GM19328 (cell line): ENCODE measurements at regions not wholly inside any gene's neighbourhood (a gene's known extent, or its start where the extent isn't known, plus 50 kb on each side); places are given as distances from the start of the nearest gene placed in this dataset.
"Not testable (repeated sequence)": the region's sequence is repeated elsewhere in the genome, so short reads cannot be mapped to it uniquely, and the experiment has no call there.

Experiments
- ATAC-seq: cut with Tn5 transposase; IDR thresholded peaks from one replicate; pipeline ENCODE4 v1.9.1; 2021; ENCODE audit warnings: mild to moderate bottlenecking, moderate library complexity; ENCODE audit not compliant: unreplicated experiment

DNA sequence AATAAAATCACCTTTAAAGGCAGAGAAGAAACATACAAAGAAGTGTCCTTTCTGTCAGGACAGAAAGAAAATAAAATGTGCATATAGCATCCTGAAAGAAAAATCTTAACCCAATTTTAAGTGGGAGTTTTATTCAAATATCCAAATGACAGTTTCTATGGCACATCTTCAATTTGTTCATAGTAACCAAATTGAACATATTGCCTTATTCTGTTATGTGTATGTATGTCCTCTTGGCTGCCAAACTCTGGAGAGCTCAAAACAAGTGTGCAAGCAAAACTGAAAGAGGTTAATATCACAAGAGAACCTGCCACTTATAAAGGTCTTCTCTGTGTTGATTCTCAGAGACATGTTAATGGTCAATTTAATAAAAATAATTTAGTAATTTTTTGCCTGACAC is 334.7 kb downstream of the BCKDHB start:
- ATAC-seq = no peak

DNA sequence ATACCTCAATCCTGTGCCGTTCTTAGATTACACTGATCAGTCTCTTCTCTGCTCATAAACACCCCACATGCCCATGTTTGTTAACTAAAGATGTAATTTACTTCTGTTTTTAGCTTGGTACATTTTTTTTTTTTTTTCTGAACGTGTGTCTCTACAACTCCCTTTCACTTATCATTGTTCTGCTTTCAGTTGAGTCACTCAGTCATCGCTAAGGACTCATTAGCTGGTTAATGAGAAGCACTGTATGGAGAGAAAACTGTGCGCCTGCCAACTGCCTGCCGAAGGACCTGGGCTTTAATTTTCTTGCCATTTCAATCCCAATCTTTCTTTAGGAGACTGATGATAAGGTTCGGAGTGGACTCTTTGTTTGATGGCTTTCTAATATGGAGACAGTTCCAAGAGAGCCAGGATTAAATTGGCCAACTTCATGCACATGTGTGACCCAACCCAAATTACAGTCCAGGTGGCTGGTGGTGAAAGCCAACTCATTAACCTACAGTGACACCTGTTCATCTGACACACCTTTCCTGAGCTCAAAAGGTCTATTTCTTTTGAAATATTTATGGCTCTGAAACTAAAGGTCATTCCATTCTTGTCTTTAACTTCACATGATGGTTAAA is 334.1 kb downstream of the BCKDHB start:
- no peak for ATAC-seq

DNA sequence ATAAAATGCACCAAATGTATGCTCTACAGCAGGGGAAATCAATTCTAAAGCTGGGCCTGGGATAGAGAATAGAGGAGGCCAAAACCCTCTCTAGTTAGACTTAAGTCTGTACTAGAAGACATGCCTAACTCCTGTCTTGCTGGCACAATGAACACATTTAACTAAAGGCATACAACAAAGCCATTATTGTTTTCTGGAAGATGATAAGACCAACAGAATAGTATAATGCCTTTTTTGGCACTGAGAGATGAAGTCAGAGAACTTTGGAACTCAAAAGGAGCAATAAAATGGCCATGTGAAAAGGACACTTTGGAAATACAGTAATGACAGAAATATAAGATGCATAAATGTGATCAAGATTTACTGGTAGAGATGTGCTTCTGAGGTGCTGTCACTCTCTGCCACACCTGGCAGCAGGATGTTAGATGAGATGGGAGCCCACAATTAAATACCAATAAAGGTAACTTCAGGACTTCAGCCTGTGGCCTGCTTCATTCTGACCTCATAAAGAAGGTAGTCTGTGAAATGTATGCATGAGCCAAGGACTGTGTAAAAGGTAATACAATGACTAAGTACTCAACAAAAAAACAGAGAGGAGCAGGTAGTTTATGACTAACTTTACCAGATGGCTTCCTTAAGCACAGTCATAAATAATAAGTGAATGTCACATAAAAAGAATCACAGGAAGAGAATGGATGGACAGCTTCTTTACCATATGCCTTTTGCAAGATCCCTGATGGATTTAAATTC is 333.4 kb downstream of the BCKDHB start:
- ATAC-seq = no peak

DNA sequence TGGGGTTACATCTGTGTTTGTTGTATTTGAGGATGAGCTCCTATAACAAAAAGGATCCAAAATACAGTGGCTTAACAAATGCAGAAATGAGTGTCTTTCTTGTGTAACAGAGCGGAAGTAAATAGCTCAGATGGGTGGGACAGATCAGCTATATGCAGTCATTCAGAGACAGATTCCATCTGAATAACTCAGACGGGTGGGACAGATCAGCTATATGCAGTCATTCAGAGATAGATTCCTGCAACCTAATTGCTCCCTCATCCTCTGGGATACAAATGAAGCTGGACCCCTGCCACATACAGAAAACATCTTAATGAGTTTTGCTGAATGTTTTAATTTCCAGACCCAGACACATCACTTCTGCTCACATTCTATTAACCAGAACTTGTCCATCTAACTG is 332.3 kb downstream of the BCKDHB start:
- no peak for ATAC-seq

DNA sequence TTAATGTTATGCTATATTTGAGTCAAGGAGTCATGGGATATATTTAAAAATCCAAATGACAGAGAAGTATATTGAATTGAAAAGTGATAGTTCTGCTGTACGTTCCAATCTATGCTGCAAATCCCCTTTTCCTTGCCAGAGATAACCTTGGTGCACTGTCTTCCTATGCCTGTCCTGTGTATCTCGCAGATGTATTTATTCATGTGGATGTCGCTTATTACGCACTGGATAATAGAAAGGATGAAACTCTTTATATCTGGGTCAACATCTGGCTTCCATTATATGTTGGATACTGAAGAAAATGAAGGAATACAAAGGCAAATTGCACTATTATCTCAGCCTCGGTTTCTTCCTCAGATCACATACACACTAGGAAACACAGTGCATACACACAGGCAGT is 331.3 kb downstream of the BCKDHB start:
- no peak for ATAC-seq

DNA sequence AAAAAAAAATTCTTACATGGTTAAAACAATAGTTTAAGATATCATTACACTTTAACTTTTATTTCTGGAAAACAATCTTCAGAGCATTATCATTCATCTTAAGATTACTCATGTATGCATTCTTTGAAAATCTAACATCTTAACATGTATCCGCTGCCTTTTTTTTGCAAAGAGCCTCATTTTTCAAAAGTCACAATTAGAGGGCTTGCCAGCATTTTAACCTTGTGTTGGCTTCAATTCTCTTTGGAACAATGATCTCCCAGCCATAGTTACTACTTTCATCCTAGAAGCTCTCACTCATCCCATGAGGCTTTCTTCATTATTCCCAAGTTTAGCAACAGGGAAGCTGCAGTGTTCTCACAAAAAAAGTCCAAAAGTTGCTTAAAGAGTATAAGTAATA is 330.8 kb downstream of the BCKDHB start:
- no peak for ATAC-seq

DNA sequence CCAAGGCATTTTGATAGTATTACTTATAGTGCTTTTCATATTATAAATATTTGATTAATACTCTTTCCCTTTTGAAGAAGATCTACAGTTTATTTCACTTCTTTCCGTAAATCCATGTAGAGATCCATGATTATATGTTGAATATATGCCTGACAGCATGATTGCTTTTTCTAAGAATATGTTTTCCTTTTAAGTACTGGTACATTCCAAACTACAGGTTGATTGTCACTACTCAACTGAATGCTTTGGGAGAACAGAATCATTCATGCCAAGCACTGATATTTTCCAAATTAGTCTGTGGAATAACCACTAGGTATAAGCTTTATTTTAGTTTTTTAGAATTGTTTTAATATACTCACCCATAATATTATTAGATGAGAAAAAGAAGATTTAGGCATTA is 330.2 kb downstream of the BCKDHB start:
- ATAC-seq = no peak

DNA sequence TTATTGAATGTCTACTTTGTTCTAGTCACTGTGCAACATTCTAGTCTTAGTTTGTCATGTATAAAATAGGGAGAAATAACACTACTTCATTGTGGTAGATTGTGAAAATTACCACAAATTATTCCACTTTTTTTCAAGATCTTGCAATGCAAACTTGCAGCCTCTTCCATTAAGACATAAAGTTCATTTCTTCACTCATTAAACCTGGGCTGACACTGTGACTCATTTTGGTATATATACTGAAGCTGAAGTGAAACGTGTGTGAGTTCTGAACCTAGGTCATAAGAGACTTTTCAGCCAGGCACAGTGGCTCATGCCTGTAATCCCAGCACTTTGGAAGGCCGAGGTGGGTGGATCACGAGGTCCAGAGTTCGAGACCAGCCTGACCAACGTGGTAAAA is 329.0 kb downstream of the BCKDHB start:
- ATAC-seq = no peak

DNA sequence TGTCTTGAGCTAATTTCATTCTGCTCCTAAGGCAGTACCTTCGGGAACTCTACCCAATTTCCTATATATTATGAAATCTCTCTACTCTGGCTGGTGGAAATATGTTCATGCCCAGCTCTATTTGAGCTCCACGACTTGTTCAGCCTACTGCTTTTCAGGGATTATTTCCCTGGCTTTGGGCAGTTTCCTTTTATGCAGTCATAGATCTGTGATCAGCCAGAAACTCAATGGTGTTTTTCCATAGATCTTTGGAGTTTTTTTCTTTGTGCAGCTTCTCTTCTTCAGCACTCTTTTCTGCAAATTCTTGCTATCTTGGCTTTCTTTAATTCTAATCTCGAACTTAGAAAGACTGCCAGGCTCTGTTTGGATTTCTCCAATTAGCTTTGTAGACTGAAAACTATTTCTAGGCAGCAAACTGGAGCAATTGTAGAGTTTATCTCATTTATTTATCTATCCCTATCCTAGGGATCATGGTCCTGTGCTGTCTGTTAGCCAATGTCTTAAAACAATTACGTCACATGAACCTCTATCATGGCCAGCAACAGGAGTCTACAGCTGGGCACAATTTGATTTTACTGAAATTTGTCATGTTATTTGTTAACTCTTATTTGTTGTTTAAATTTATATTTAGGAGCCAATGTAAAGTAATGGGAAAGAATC is 328.4 kb downstream of the BCKDHB start:
- no peak for ATAC-seq

DNA sequence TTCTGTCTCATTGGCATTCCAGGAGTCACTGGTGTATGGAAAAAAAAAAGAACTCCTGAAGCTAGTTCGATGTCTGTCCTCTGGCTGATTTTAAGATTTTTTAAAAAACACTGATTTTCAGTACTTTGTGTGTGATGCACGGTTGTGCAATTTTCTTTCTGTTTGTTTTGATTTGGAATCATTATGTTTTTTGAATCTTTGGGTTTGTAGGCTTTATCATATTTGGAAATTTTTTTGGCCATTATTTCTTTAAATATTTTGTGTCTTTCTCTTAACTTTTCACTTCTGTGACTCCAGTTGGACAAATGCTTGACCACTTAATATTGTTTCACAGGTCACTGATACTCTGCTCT is 327.2 kb downstream of the BCKDHB start:
- ATAC-seq = no peak

DNA sequence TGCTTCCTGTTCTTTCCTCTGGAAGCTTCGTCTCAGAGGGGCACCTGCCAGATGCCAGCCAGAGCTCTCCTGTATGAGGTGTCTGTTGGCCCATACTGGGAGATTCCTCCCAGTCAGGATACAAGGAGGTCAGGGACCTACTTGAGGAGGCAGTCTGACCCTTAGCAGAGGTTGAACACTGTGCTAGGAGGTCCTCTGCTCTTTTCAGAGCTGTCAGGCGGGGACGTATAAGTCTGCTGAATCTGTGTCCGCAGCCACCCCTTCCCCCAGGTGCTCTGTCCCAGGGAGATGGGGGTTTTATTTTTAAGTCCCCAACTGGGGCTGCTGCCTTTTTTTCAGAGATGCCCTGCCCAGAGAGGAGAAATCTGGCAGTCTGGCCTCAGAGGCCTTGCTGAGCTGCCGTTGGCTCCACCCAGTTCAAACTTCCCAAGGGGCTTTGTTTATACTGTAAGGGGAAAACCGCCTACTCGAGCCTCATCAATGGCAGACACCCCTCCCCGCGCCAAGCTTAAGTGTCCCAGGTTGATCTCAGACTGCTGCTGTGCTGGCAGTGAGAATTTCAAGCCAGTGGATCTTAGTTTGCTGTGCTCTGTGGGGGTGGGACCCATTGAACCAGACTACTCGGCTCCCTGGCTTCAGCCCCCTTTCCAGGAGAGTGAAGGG is 326.7 kb downstream of the BCKDHB start:
- no peak for ATAC-seq

DNA sequence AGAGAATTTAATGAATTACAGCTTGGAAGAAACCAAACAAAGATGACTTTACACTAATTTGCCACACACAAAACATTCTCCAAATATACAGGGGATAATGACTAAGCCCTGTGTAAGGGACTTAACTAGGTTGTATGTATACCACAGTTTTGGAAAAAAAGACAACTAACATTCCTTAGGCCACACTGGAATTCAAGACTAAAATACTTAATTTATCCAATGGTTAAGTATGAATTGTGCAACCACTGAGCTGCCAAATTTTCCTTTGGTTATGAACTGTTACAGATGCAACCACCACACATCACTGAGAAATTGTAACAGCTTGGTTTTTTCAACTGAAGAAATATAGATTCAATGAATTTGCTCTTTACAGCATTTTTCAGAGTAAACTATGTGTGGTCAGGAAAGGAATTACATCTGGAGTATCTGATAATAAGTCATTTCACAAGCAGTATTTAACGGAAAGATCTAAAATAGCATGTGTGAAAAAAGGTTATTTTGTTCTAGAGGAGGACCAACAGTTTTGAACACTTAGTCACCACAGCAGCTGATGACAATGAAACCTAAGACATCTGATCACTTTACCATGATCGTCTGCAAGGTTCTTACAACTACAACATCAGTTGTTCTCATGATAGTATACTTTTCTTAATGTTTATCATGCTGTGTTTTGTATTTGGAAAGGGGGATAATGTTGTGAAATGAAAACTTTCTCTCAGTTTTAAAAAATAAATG is 318.8 kb downstream of the BCKDHB start:
- no peak for ATAC-seq

DNA sequence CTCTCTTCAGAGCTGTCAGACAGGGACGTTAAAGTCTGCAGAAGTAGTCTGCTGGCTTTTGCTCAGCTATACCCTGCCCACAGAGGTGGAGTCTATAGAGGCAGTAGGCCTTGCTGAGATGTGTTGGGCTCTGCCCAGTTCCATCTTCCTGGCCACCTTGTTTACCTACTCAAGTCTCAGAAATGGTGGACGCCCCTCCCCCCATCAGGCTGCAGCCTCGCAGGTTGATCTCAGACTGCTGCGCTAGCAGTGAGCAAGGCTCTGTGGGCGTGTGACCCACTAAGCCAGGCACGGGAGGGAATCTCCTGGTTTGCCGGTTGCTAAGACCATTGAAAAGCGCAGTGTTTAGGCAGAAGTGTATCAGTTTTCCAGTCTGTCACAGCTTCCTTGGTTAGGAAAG is 305.0 kb downstream of the BCKDHB start:
- ATAC-seq = no peak

DNA sequence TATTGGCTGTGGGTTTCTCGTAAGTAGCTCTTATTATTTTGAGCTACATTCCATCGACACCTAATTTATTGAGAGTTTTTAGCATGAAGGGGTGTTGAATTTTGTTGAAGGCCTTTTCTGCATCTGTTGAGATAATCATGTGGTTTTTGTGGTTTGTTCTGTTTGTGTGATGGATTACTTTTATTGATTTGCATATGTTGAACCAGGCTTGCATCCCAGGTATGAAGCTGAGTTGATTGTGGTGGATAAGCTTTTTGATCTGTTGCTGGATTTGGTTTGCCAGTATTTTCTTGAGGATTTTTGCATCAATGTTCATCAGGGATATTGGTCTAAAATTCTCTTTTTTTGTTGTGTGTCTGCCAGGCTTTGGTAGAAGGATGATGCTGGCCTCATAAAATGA is 301.5 kb downstream of the BCKDHB start:
- ATAC-seq = not testable (repeated sequence)

DNA sequence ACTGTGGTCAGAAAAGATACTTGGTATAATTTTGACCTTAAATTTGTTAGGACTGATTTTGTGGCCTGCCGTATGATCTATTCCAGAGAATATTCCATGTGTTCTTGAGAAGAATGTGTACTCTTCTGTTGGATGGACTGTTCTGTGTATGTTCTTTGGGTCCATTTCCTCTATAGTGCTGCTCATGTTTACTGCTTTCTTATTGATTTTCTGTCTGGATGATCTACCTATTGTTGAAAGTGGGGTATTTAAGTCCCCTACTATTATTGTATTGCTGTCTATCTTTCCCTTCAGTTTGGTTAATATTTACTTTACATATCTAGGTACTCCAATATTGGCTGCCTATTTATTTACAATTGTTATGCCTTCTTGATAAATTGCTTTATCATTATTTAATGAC is 298.4 kb downstream of the BCKDHB start:
- ATAC-seq = no peak

DNA sequence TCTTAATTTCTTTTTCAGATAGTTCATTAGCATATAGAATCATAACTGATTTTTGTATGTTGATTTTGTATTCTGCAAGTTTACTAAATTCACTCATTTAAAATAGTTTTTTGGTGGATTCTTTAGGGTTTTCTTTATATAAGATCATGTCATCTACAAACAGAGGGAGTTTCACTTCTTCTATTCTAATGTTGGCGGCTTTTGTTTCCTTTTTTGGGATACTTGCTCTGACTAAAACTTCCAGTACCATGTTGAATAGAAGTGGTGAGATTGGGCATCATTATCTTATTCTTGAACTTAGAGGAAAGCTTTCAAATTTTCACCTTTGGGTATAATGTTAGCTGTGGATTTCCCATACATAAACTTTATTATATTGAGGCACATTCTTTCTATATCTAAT is 296.9 kb downstream of the BCKDHB start:
- ATAC-seq = no peak

DNA sequence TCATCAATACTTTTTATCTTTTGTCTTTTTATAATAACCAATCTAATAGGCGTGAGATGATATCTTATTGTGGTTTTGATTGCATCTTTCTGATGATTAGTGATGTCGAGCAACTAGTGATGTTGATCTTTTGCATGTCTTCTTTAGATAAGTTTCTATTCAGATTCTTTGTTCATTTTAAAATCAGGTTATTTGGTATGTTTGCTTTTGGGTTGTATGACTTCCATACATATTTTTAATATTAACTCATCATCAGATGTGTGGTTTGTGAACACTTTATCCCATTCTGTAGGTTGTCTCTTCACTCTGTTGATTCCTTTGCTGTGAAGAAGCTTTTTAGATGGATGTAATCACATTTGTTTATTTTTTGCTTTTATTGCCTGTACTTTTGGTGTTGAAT is 295.8 kb downstream of the BCKDHB start:
- ATAC-seq = no peak
